HK-2 (cell line): ENCODE measurements at regions not wholly inside any gene's neighbourhood (a gene's known extent, or its start where the extent isn't known, plus 50 kb on each side); places are given as distances from the start of the nearest gene placed in this dataset.
A peak's percentile ranks its signal among the peaks of the same experiment; 100 is the strongest.

Source experiments
- DNase-seq: peaks from one replicate; pipeline ENCODE4 v3.0.0-alpha.2; 2018; ENCODE audit not compliant: unreplicated experiment

DNA sequence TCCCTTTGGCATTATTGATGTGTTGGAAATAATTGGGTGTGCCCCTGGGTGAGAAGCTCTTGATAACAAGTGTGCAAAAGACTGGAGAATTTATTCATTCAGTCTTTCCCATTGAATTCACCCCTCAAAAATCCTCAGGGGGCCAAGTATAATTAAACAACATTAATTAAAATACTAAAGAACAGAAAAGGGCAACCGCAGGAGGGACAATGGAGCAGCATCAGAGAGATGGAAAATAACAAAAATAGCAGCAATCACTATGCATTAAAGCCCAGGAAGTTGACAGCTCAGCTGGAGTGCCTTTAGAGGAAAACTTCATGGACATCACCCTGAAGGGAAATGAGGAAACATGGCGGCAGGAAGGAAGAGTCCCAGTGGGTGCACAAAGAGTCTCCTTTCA lies 227.6 kb downstream of the MINAR1 start:
- no peak for DNase-seq

DNA sequence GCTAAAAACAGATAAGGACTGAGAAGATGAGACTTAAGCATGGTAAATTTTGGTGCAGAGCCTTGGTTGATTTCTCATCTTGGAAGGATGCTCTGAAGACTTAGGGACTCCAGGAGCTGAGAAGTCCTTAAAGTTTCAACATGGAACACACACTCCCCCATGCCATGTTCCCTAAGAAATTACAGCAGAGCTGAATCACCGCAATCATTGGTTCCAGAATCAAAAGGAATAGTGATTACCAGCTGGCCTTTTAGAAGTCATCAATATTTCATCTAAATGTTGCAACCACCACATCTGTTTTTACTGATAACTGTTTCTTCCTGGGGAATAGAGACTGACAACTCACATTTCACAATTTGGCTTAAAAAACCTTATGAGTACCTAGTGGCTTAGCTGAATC lies 229.3 kb downstream of the MINAR1 start:
- DNase-seq = no peak

DNA sequence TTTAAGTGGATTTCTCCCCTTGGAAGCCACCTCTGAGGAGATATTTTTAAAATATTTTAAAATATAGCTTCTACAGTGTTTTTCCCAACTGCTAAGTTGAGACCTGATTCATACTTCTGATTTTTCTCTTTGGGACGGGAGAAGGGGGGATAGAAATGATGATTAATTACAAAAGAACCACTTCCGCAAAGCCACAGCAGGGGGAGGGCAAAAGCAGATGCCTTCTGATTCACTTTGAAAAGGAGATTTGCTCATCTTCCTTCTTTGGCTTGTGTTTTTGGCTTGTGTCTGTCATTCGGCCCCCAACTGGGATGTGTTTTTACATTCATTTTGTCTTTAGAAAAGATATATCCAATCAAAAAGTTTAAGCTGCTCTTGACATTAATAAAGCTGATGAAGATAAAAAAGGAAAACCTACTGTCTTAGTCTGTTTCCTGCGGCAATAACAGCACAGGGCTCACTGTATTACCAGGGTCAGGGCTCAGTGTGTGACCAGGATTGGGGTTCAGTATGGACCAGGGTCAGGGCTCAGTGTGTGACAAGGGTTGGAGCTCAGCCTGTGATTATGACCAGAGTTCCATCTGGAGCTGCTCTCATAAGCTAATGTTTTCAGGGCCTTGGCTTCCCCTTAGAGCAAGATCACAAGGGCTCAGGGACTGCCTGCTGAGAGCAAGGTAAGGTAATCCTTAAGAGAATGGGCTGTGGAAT lies 223.2 kb downstream of the MTHFS start:
- peak; percentile 7 for DNase-seq

DNA sequence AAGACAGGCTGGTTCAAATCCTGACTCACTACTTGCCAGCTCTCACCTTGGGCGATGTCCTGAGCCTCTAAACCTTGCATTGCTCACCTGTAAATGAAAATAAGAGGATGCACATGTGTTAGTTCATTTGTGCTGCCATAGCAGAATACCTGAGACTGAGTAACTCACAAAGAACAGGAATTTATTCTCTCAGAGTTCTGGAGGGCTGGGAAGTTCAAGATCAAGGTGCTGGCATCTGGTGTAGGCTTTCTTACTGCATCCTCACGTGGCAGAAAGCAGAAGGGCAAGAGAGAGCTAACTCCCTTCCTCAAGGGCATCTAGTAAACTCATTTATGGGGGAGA lies 222.7 kb downstream of the MTHFS start:
- no peak for DNase-seq

DNA sequence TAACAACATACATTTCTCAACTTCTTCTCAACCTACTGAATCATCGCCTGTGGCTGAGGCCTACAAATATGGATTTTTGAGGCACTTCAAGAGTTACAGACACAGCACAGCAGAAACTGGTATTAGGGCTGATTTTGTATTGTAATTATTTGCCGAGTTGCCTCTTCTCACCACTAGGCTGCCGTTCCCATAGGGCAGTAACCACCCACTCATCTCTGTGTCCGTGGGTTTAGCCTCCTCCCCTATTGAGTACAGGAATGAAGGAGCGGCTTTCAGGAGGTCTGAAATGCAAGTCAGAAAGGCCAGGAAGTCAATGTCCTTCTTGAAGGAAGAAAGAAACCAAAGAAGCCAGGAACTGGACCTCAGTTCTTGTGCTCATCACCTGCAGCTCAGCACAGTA lies 220.8 kb downstream of the MTHFS start:
- DNase-seq = no peak

DNA sequence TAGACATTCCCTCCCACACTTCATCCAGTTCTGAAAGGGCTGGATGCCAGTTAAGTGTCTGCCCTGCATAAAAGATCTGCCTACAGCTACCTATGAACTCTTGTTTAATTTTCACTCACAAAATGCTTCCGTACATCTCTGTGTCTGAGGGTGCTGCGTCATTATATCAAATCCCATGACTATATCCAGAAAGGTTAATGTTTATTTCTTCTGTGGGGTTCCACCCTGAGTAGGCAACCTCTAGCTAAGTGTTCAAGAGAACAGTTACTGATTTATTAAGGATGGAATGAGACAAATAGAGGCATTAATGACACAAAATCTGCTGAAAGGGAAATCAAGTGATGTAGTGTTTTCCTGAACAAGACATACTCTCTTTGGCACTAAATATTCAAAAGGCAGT lies 220.2 kb downstream of the MTHFS start:
- DNase-seq = no peak

DNA sequence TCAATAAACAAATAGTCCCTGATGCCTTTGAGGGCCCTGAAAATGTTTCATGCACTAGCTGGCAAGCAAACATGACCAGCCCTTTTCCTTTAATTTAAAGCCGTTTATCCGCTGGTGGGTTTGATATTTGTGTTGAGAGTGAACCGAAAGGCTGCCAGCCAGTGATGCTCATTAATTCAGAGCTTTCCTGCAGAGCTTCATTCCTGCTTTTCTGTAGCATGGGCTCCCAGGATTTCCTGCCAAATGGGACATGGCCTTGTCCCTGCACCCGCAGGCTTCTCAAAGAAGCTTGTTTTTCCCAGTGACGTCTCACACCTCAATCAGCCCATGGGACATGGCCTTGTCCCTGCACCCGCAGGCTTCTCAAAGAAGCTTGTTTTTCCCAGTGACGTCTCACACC lies 219.6 kb downstream of the MTHFS start:
- DNase-seq = no peak

DNA sequence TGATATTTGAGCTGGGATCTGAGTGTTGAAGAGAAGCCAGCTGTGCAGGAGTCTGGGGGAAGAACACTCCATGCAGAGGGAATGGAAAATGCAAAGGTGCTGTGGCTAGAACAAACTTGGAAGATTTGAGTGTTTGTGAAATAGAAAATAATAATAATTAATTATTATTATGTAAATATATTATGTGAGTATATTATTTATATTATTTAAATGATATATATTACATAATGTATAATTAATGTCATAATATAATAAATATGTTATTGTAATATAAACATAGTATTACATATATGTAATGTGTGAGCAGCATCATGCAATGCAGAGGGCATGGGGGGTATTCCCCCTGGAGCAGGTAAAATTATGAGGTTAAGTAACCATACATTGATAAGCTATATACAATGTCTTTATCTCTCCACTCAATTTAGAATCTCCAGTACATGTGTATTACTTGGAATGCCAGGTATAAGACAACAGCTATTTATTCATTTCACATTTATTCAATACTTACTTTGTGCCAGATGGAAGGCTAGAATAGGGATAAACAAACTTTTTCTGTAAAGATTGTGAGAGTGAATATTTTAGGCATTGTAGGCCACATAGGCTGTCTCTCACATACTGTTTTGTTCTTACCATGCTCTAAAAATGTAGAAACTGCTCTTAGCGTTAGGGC lies 218.6 kb downstream of the MTHFS start:
- DNase-seq = no peak

DNA sequence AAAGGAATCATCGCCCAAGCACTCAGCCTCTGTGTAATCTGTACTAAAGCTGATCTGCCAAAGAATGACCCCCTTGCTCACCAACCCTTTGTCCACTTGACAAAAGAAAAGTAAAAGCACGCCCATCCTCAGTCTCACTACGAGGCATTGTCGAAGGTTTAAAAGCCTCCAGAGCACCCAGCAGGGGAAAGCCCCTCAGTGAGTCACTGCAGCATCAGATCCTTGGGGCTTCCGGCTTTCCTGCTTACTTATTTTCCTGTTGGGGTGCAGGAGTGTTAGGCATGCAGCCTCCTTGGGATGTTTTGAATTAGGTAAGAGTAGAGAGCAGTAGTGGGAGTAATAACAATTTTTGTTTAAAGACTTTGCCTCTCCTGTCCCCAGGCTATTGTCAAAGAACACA lies 216.1 kb downstream of the MTHFS start:
- peak; percentile 30 for DNase-seq

DNA sequence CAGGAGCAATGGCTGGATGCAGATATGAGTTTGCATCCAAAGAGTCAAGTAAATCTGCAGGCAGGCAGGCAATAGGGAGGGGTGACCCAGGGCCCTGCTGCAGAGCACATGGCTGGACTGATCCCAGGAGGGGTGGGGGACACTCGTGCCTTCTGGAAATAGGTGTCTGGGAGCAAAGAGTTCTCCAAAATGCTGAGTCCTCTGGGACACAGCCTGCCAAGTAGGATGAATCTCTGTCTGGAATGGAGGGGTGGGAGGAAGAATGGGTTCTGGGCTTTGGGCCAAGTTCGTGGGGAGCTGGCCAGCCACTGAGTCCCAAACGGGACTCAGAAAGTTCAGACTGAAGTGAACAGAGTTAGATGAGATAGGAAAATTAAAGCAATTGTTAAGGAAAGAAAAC lies 214.5 kb downstream of the MTHFS start:
- peak; percentile 8 for DNase-seq

DNA sequence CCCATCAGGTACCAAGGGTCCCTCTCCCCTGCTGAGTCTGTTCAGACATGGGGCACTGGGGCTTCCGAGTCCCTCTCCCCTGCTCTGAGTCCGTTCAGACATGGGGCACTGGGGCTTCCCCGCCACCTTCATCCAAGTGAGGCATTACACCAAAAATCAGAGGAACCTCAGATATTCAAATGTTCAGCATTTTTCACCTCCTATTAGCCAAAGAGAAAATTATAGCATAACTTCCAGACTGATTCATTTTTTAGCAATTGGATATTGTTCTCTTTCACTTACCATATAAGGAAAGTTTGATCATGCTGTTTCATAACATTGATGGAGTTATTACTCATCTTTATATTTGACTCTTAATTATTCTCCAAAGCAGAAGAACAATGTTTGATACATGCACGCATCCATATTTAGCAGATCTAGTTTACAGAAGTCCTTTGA lies 213.9 kb downstream of the MTHFS start:
- DNase-seq = no peak

DNA sequence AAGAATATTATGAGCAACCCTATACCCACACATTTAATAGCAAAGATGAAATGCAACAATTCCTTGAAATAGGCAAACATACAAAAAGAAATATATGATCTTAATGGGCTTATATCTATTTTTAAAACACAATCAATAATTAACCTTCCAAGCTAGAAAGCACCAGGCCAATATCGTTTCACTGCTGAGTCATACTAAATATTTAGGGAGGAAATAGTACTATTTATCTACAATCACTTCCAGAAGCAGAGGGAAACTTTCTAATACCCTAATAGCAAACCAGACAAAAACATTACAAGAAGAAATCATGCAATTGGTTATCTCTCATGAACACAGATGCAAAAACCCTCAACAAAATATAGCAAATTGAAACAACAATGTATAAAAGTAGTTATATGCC lies 207.8 kb downstream of the MTHFS start:
- DNase-seq = no peak

DNA sequence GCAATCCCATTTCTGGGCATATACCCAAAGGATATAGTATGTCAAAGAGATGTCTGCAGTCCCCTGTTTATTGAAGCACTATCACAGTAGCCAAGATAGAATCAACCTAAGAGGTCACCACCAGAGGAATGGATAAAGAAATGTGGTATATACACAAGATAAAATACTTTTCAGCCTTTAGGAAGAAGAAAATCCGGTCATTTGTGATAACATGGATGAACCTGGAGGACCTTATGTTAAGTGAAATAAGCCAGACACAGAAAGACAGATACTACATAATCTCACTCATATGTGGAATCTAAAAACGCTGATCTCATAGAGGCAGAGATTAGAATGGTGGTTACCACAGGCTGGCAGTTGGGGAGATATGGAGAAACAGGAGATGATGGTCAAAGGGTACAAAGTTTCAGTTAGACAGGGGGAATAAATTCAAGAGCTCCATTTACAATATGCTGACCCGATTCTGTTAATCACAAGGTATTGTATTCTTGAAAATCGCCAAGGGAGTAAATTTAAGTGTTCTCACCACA lies 195.8 kb downstream of the MTHFS start:
- no peak for DNase-seq

DNA sequence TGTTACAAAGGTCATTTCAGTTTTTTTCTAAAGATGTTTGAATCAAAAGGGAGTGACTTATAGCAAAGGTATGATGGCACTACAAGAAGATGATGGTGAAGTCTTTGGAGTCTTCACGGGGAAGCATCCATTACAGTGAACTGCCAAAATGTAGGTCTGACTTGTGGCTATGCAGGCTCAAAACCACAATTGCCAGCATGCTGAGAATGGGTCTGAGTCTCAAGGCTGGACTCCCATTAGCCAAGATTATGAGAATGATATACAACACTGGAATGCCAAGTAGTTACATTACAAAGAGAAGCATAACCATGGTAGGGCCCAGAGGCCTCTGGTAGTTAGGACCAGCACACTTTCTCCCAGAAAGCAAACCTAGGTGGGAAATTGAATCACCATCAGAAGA lies 194.2 kb downstream of the MTHFS start:
- DNase-seq = no peak

DNA sequence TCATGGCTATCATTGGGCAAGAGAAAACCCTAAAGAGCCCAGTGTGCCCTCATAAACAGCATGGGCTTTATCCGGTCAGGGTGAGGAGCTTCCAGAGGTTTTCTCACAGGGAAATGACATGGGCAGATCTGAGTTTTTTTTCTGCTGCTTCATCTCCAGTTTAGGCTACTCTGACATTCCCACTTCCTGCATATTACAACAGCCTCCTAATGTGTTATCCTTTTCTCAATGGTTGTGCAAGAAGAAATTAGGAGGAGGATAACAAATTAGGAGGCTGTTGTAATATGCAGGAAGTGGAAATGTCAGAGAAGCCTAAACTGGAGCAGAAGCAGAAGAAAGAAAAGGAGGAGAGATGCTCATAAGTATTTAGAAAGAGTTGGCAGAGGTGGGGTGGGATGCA lies 175.6 kb downstream of the MTHFS start:
- no peak for DNase-seq

DNA sequence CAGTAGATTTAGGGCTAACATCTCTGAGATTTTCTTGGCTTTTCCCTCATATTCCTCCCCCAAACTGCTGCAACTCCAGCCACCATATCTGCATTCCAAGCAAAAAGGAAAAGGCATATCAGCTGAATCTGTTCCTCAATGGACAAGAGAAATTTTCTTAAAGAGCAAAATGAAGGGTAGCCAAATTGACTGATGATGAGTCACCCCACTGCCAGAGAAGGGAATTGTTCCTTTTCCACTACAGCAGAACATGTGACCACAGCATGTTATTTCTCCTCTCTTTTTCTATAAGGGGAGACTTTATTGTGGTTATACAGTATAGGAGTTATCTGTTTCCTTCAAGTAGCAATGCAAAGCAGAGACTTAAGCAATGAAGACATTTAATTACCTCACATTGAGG lies 172.5 kb downstream of the MTHFS start:
- DNase-seq = no peak

DNA sequence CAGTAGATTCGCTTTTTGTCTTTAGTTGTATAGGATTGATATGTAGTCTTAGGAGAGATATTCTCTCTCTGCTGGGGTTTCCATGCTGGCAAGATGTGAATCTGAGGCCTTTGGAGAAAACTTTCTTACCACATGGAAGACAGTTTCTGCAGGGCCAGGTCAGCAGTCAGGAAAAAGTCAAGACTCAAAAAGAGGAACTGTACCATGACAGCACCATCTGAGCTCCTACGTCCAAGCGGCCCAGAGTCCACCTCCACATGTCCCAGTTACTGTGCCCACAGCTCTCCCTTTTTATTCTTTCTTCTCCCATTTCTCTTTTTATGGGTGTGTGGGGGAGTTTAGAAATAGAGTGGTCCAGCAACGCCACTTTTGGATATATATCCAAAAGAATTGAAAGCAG lies 172.0 kb downstream of the MTHFS start:
- no peak for DNase-seq

DNA sequence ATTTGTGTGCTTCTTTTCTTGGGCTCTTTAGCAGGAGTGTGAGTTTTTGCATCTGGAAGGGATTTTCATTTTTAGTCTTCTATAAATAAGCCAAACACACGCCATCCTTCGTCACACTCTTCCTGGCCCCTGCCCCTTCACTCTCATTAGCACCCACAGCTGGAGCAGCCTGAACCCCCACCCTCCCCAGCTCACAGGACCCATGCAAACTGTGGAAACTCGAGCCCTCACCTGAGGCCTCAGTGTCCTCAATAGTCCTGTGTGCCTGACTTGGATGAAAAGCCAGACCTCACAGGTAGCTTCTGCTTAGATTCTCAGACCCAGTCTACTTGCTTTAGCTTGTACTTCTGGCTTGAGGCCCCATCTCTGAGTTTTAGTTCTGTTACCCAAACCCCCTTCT lies 167.9 kb downstream of the MTHFS start:
- DNase-seq = no peak

DNA sequence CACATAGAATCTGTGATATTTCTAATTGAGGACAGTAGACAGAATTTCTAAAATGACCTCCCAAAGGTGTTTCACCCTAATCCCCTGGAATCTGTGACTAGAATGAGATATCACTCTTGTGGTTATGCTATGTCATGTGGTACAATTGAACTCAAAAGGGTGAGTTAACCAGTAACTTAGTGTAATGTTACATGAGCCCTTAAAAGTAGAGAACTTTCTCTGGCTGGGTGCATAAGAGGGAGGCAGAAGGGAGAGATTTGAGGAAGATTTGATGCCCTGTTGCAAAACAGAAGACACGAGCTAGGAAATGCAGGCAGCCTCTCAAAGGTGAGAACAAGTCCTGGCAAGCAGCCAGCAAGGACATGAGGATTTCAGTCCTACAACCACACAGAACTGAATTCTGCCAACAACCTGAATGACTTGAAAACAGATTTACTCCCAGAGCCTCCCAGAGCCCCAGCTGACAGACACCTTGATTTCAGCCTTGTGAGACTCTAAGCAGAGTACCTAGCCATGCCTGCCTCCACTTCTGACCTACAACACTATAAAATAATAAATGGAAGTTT lies 160.3 kb downstream of the MTHFS start:
- peak; percentile 10 for DNase-seq

DNA sequence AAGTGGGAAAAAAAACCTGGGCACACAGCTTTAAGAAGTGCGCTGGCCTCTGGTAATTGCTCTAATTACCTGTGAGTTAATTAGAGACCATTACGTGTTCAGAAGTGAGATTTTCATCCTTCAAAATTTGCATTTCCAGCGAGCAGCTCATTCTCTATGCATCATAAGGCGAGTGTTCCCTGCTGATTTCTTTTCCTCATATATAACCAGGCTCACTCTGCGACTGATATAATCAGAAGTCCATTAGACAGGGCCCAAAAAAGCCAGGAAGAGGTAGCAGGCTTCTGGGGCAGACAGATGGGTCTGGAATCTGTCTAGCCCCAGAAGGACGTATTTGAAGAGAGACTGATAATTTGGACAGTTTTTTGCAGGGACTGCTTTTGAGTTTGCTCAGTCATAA lies 158.7 kb downstream of the MTHFS start:
- DNase-seq = no peak

DNA sequence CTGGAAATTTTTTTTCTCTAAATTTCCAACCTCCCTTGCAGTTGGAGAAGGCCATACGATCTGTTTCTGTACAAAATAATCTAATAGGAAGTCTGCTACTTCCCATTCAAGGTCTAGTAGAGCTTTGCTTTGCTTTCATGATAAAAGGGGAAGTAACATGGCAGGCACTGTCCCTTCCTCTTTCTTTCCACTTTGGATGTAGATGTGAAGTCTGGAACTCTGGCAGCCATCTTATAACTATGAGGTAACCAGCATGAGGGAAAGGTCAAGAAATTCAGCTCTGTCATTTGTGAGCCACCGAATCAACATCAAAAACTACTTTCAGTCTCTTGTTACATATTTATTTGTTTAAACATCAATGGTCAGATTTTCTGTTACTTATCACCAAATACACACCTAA lies 156.3 kb downstream of the MTHFS start:
- no peak for DNase-seq

DNA sequence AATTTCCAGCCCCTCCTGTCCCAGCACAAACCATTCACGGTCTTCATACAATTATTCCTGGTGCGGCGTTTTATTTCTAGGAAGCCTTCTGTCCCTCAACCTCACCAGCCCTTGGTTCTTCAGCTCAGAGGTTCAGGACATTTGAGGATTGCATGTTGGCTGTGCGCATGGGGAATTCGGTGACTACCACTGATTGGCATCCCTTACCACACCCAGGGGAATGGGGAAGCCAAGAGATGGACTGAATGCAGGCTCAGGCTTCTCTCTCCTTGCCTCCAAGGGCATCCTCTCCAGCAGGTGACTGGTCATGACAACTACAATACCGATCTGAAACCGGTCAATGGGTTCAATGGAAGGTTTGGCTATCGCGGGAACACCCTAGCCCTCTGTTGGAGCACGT lies 153.8 kb downstream of the MTHFS start:
- no peak for DNase-seq

DNA sequence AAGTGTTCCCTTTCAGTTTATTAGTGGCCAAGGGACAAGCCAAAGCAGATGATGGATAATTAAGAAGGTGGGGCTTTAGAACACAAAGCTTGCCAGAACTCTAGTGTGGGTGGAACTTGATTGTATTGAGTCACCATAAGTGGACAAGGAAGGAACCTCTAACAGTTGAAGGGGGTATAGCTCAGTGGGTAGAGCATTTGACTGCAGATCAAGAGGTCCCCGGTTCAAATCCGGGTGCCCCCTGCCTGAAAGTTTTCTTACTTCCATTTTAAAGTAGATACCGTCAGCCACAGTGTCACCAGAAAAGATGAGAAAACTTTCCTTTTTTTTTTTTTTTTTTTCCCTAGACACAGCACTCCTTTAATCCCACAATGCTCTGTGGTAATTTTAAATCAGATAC lies 152.3 kb downstream of the MTHFS start:
- DNase-seq = peak; percentile 11
